Smooth muscle cell (in vitro differentiated cells): ENCODE measurements at regions not wholly inside any gene's neighbourhood (a gene's known extent, or its start where the extent isn't known, plus 50 kb on each side); places are given as distances from the start of the nearest gene placed in this dataset.

Experiments used
- DNase-seq: peaks from one replicate; lab custom pipeline; 2025; ENCODE audit not compliant: unreplicated experiment; lab: John Stamatoyannopoulos, UW
- H2AFZ ChIP-seq: fragments of 200-600 bp; sonication (generic); 2 replicates; pipeline ENCODE4 v1.6.0; 2016; ENCODE audit warnings: antibody characterized with exemption, low read depth, mild to moderate bottlenecking
- H3F3A ChIP-seq: fragments of 200-600 bp; sonication (generic); 2 replicates; pipeline ENCODE4 v1.6.0; 2017; ENCODE audit warnings: antibody characterized with exemption, low read depth
- H3K27ac ChIP-seq: fragments of 200-600 bp; sonication (generic); 2 replicates; pipeline ENCODE4 v1.5.1; 2016; ENCODE audit warnings: low read depth, mild to moderate bottlenecking
- H3K27me3 ChIP-seq: fragments of 200-600 bp; sonication (generic); 2 replicates; pipeline ENCODE4 v1.6.1; 2016; ENCODE audit warnings: low read depth, mild to moderate bottlenecking
- H3K36me3 ChIP-seq: fragments of 200-600 bp; sonication (generic); 2 replicates; pipeline ENCODE4 v1.5.1; 2016; ENCODE audit warnings: low read depth
- H3K4me1 ChIP-seq: fragments of 200-600 bp; sonication (generic); 2 replicates; pipeline ENCODE4 v1.5.1; 2016; ENCODE audit warnings: low read depth
- H3K4me2 ChIP-seq: fragments of 200-600 bp; sonication (generic); 2 replicates; pipeline ENCODE4 v1.6.0; 2016; ENCODE audit warnings: mild to moderate bottlenecking
- H3K4me3 ChIP-seq: fragments of 200-600 bp; sonication (generic); 2 replicates; pipeline ENCODE4 v1.5.1; 2016; ENCODE audit warnings: mild to moderate bottlenecking
- H3K79me2 ChIP-seq: fragments of 200-600 bp; sonication (generic); 2 replicates; pipeline ENCODE4 v1.6.0; 2016; ENCODE audit warnings: low read depth, mild to moderate bottlenecking
- H3K9ac ChIP-seq: fragments of 200-600 bp; sonication (generic); 2 replicates; pipeline ENCODE4 v1.6.0; 2016; ENCODE audit warnings: low read depth
- H3K9me3 ChIP-seq: fragments of 200-600 bp; sonication (generic); replicated peaks from 2 replicates; pipeline ENCODE4 v1.5.1; 2016; ENCODE audit warnings: low read depth
- H4K20me1 ChIP-seq: fragments of 200-600 bp; sonication (generic); 2 replicates; pipeline ENCODE4 v1.6.0; 2016; ENCODE audit warnings: low read depth
- CTCF ChIP-seq: fragments of 200-600 bp; sonication (generic); IDR thresholded peaks from 2 replicates; pipeline ENCODE4 v1.5.1; 2017; ENCODE audit warnings: borderline replicate concordance, mild to moderate bottlenecking, antibody characterized with exemption; ENCODE audit not compliant: insufficient read depth, poor library complexity, severe bottlenecking
- WGBS: methylation state at CpG from one replicate; pipeline ENCODE4 v1.1.7; 2016; ENCODE audit warnings: low lambda C conversion rate; 5-methylcytosine and 5-hydroxymethylcytosine counted together

GRCh38 chr22:49088801-49089791 is 738.6 kb downstream of the BRD1 start:
- Histone ChIP-seq H3K4me2 (no peak overlapping the region), H3K4me3 (no peak overlapping the region), H3K4me1 (no peaks in the 10 kb centered on the region), H3K27me3 (no peaks in the 10 kb centered on the region), H3K36me3 (no peaks in the 10 kb centered on the region), H4K20me1 (no peaks in the 10 kb centered on the region), H3K9me3 (no peaks in the 10 kb centered on the region), H3K79me2 (no peaks in the 10 kb centered on the region), H2AFZ (no peak overlapping the region), H3K9ac (no peak overlapping the region), H3K27ac (no peak overlapping the region), H3F3A (no peaks in the 10 kb centered on the region)
- TF ChIP-seq CTCF, result no peak
- no peak for DNase-seq
- 86% methylated on average over 35 of the region's 35 CpGs for WGBS

- Histone ChIP-seq H2AFZ (no peak overlapping the region), H3K9me3 (no peaks in the 10 kb centered on the region), H3K36me3 (no peaks in the 10 kb centered on the region), H3K27me3 (no peaks in the 10 kb centered on the region), H4K20me1 (no peaks in the 10 kb centered on the region), H3K79me2 (no peaks in the 10 kb centered on the region), H3K4me1 (no peaks in the 10 kb centered on the region), H3K4me2 (no peak overlapping the region), H3K4me3 (no peak overlapping the region), H3K9ac (no peak overlapping the region), H3K27ac (no peak overlapping the region), H3F3A (no peaks in the 10 kb centered on the region)
- DNase-seq, result no peak
- 93% methylated on average over 26 of the region's 26 CpGs for WGBS
- TF ChIP-seq CTCF, result no peak
Measured at GRCh38 chr22:49087716-49088601, 739.7 kb downstream of the BRD1 start.

- H3K27me3 ChIP-seq, result no peaks in the 10 kb centered on the region
- H3K9me3 ChIP-seq, result no peaks in the 10 kb centered on the region
- no peaks in the 10 kb centered on the region for H3K36me3 ChIP-seq
- H3K4me1 ChIP-seq, result no peaks in the 10 kb centered on the region
- H3K4me3 ChIP-seq, result no peak overlapping the region
- H3K79me2 ChIP-seq, result no peaks in the 10 kb centered on the region
- no peaks in the 10 kb centered on the region for H3F3A ChIP-seq
- TF ChIP-seq CTCF, result no peak
- WGBS, result 92% methylated on average over 10 of the region's 10 CpGs
- H3K4me2 ChIP-seq, result no peak overlapping the region
- no peaks in the 10 kb centered on the region for H4K20me1 ChIP-seq
- no peak overlapping the region for H3K9ac ChIP-seq
- H2AFZ ChIP-seq, result no peak overlapping the region
- no peak for DNase-seq
- H3K27ac ChIP-seq, result no peak overlapping the region
Measured at GRCh38 chr22:49087198-49087597, 740.5 kb downstream of the BRD1 start.
